ENCODE measurements at regions not wholly inside any gene's neighbourhood (a gene's known extent, or its start where the extent isn't known, plus 50 kb on each side); places are given as distances from the start of the nearest gene placed in this dataset.

GRCh38 chr5:74384851-74385250 lies 255.7 kb downstream of the ENC1 start:
- ChIA-PET CTCF (interaction anchor here (1.3 kb wide), 1 partner anchor 257 kb away, joined by 5 read pairs; no protein-coding TSS in a partner anchor), POLR2A (no interaction called here)
- Histone ChIP-seq H3K4me3 (ENCODE audit: low read depth, low read length) (no peak overlapping the region), H3K36me3 (ENCODE audit: control insufficient read depth, insufficient read depth, low read length) (no peaks in the 10 kb centered on the region), H3K27me3 (ENCODE audit: control insufficient read depth, insufficient read depth, low read length) (no peaks in the 10 kb centered on the region)
- DNase-seq (ENCODE audit: low read depth): no peak
- TF ChIP-seq, protein P1, sequence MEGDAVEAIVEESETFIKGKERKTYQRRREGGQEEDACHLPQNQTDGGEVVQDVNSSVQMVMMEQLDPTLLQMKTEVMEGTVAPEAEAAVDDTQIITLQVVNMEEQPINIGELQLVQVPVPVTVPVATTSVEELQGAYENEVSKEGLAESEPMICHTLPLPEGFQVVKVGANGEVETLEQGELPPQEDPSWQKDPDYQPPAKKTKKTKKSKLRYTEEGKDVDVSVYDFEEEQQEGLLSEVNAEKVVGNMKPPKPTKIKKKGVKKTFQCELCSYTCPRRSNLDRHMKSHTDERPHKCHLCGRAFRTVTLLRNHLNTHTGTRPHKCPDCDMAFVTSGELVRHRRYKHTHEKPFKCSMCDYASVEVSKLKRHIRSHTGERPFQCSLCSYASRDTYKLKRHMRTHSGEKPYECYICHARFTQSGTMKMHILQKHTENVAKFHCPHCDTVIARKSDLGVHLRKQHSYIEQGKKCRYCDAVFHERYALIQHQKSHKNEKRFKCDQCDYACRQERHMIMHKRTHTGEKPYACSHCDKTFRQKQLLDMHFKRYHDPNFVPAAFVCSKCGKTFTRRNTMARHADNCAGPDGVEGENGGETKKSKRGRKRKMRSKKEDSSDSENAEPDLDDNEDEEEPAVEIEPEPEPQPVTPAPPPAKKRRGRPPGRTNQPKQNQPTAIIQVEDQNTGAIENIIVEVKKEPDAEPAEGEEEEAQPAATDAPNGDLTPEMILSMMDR (IDR thresholded peaks at IDR 0.05; ENCODE audit: insufficient read depth, low read depth, low read length): no peak

- ChIA-PET POLR2A (no interaction called here), CTCF (no interaction called here)
- DNase-seq (ENCODE audit: low read depth): peak; percentile 44
- Histone ChIP-seq H3K36me3 (ENCODE audit: control insufficient read depth, insufficient read depth, low read length) (no peaks in the 10 kb centered on the region), H3K4me3 (ENCODE audit: low read depth, low read length) (no peak overlapping the region), H3K27me3 (ENCODE audit: control insufficient read depth, insufficient read depth, low read length) (no peaks in the 10 kb centered on the region)
- TF ChIP-seq, protein P1 (IDR thresholded peaks at IDR 0.05; ENCODE audit: insufficient read depth, low read depth, low read length): no peak
These were observed 257.4 kb downstream of the ENC1 start for GRCh38 chr5:74382987-74383593.

DNA sequence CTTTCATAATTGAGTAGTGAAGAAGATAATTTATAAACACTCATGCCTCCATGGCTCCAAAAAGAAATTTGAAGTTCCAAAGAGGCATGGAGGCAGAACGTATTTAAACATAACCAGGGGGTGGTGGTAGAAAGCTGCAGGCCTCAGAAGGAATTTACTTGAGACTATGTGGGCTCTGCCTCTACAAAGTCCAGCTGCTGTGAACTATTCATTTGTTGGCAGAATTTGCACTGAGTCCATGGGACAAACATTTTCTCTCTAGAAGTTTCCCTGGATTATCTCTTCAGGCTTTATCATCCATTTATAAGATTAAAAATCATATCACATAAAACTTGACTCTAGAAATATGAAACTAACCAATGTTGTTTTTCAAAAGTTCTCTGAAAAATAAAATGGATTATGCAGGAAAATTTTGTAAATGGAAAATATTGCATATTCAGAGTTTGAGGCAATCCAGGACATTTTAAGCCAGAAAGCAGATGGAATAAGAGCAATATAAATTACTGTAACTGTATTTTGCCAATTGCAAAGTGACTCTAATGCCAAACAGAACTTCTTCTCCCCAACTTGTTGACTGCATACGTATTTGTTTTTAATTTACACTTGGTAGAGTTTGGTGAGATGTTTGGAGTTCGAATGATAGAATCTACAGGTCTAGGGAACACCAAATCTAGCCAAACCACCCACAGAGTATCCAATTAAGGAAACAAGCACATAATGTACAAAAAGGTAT lies 258.2 kb downstream of the ENC1 start:
- POLR2A ChIA-PET: no interaction called here
- Histone ChIP-seq H3K4me3 (ENCODE audit: low read depth, low read length) (no peak overlapping the region), H3K36me3 (ENCODE audit: control insufficient read depth, insufficient read depth, low read length) (no peaks in the 10 kb centered on the region), H3K27me3 (ENCODE audit: control insufficient read depth, insufficient read depth, low read length) (no peaks in the 10 kb centered on the region)
- DNase-seq (ENCODE audit: low read depth): no peak
- TF ChIP-seq, protein P1 (IDR thresholded peaks at IDR 0.05; ENCODE audit: insufficient read depth, low read depth, low read length): no peak
- CTCF ChIA-PET: no interaction called here

- no peak for DNase-seq (ENCODE audit: low read depth)
- H3K36me3 ChIP-seq (ENCODE audit: control insufficient read depth, insufficient read depth, low read length): no peaks in the 10 kb centered on the region
- no peaks in the 10 kb centered on the region for H3K27me3 ChIP-seq (ENCODE audit: control insufficient read depth, insufficient read depth, low read length)
- H3K4me3 ChIP-seq (ENCODE audit: low read depth, low read length): no peak overlapping the region
- ChIA-PET CTCF (interaction anchor here (1.0 to 2.7 kb wide), 2 partner anchors 10 to 12 kb away, joined by 3 to 6 read pairs; no protein-coding TSS in a partner anchor), POLR2A (no interaction called here)
- TF ChIP-seq, protein P1 (IDR thresholded peaks at IDR 0.05; ENCODE audit: insufficient read depth, low read depth, low read length): no peak
These were observed 260.3 kb downstream of the ENC1 start for GRCh38 chr5:74380193-74380592.

GRCh38 chr5:74378464-74378863 lies 262.1 kb downstream of the ENC1 start:
- Histone ChIP-seq H3K4me3 (ENCODE audit: low read depth, low read length) (no peak overlapping the region), H3K36me3 (ENCODE audit: control insufficient read depth, insufficient read depth, low read length) (no peaks in the 10 kb centered on the region), H3K27me3 (ENCODE audit: control insufficient read depth, insufficient read depth, low read length) (no peaks in the 10 kb centered on the region)
- ChIA-PET POLR2A (interaction anchor here (0.6 kb wide), 1 partner anchor 15 kb away, joined by 5 read pairs; no protein-coding TSS in a partner anchor), CTCF (interaction anchor here (1.1 to 2.7 kb wide), 2 partner anchors 9 to 56 kb away, joined by 3 to 6 read pairs; no protein-coding TSS in a partner anchor)
- DNase-seq (ENCODE audit: low read depth): no peak
- TF ChIP-seq, protein P1 (IDR thresholded peaks at IDR 0.05; ENCODE audit: insufficient read depth, low read depth, low read length): no peak

Measured in BJ (cell line).